ENCODE measurements at regions not wholly inside any gene's neighbourhood (a gene's known extent, or its start where the extent isn't known, plus 50 kb on each side); places are given as distances from the start of the nearest gene placed in this dataset.

DNA sequence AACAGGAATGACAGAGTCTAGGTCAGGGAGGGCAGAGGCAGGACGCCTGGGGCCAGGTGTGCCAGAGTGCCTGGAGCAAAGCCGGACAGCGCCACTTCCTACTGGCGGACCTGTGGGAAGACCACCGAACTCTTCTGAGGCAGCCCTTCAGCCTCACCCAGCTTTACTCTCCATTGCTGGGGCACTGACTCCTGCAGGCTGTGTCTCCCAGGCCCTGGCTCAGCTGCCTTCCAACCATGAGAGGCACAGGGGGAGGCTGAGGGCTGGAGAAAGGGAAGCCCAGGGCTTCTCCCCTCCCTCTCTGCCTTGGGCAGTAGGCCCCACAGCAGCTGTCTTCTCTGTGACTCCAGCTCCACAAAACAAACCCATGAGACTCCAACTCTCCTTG lies 139.6 kb upstream of the UNC5B start:
- H3K36me3 ChIP-seq (ENCODE audit: low read depth): no peaks in the 10 kb centered on the region
- H3K9me2 ChIP-seq (ENCODE audit: insufficient read depth): no peaks in the 10 kb centered on the region
- intact Hi-C loops (cut with micrococcal nuclease; ENCODE audit: unreplicated experiment): loop anchor here (10.0 kb wide), 1 partner anchor 132 kb away; no protein-coding TSS in a partner anchor
- no peak for TF ChIP-seq EZH2 (IDR thresholded peaks at IDR 0.05; ENCODE audit: low read depth)
- TF ChIP-seq, protein P1, sequence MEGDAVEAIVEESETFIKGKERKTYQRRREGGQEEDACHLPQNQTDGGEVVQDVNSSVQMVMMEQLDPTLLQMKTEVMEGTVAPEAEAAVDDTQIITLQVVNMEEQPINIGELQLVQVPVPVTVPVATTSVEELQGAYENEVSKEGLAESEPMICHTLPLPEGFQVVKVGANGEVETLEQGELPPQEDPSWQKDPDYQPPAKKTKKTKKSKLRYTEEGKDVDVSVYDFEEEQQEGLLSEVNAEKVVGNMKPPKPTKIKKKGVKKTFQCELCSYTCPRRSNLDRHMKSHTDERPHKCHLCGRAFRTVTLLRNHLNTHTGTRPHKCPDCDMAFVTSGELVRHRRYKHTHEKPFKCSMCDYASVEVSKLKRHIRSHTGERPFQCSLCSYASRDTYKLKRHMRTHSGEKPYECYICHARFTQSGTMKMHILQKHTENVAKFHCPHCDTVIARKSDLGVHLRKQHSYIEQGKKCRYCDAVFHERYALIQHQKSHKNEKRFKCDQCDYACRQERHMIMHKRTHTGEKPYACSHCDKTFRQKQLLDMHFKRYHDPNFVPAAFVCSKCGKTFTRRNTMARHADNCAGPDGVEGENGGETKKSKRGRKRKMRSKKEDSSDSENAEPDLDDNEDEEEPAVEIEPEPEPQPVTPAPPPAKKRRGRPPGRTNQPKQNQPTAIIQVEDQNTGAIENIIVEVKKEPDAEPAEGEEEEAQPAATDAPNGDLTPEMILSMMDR (conservative IDR thresholded peaks at IDR 0.05): no peak
- no peaks in the 10 kb centered on the region for H3K9me3 ChIP-seq (ENCODE audit: insufficient read depth, low read depth)
- H3K79me2 ChIP-seq (ENCODE audit: low read depth): no peaks in the 10 kb centered on the region
- CTCF ChIA-PET: no interaction called here
- BruUV-seq (replicated peaks): no TSS peak
- H3K27me3 ChIP-seq (ENCODE audit: insufficient read depth, low read depth): peaks cover 63% of the 10 kb centered on the region
- 0 out of 2 replicates have a peak, but pooled peaks cover 3% of the 10 kb centered on the region for H4K20me1 ChIP-seq (ENCODE audit: insufficient read depth)
- H3K27ac ChIP-seq: no peak overlapping the region
- H3K4me1 ChIP-seq (replicated peaks; ENCODE audit: insufficient read depth): peaks cover 18% of the 10 kb centered on the region
- H3F3A ChIP-seq (ENCODE audit: insufficient read depth, low read depth): peaks cover 4% of the 10 kb centered on the region; the same call in 1 of the 2 replicates
- no peak overlapping the region for H3K4me2 ChIP-seq
- DNase-seq: no peak
- no peak overlapping the region for H3K4me3 ChIP-seq
- POLR2A ChIA-PET (ENCODE audit: unreplicated experiment): no interaction called here
- H2AFZ ChIP-seq: no peak overlapping the region

DNA sequence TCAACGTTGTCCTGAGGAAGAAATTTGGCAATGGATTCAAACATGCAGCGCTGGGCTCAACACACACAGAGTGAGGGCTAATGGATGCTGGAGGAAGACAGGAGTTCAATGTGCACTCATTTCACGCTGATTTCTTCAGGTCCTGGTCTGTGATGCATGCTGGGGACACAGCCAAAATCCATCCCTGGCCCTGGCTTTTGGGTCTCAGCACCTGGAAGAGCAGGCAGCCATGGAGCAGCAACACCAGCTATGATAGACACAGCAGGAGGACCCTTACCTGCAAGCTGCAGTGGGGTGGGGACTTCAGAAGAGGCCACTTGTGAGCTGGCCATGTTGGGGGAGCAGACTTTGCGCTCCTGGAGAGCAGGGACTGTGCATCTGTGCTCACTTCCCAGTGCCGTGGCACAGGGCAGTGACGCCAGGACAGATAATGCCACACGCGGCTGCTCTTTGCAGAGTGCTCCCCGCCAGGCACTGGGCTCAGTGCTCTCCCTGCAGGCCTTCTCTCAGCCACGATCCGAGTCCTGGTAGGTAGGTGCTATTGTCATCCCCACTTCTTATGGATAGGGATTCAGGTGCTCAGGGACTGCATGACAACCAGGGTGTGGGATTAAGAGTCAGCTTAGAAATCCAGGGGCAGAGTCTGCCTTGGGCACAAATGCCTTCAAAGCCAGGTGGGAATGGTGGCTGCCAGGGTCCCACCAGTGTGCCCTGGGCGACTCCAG lies 138.8 kb upstream of the UNC5B start:
- no peaks in the 10 kb centered on the region for H3K9me3 ChIP-seq (ENCODE audit: insufficient read depth, low read depth)
- no peaks in the 10 kb centered on the region for H3K79me2 ChIP-seq (ENCODE audit: low read depth)
- no peak overlapping the region for H2AFZ ChIP-seq
- no peak overlapping the region for H3K4me3 ChIP-seq
- intact Hi-C loops (cut with micrococcal nuclease; ENCODE audit: unreplicated experiment): loop anchor here (10.0 kb wide), 1 partner anchor 131 kb away; no protein-coding TSS in a partner anchor
- BruUV-seq (replicated peaks): no TSS peak
- peaks cover 4% of the 10 kb centered on the region; the same call in 1 of the 2 replicates for H3F3A ChIP-seq (ENCODE audit: insufficient read depth, low read depth)
- peaks cover 18% of the 10 kb centered on the region for H3K4me1 ChIP-seq (replicated peaks; ENCODE audit: insufficient read depth)
- H4K20me1 ChIP-seq (ENCODE audit: insufficient read depth): 0 out of 2 replicates have a peak, but pooled peaks cover 3% of the 10 kb centered on the region
- POLR2A ChIA-PET (ENCODE audit: unreplicated experiment): no interaction called here
- peaks cover 63% of the 10 kb centered on the region for H3K27me3 ChIP-seq (ENCODE audit: insufficient read depth, low read depth)
- DNase-seq: no peak
- CTCF ChIA-PET: no interaction called here
- TF ChIP-seq, protein P1 (conservative IDR thresholded peaks at IDR 0.05): no peak
- no peak for TF ChIP-seq EZH2 (IDR thresholded peaks at IDR 0.05; ENCODE audit: low read depth)
- H3K4me2 ChIP-seq: no peak overlapping the region
- H3K36me3 ChIP-seq (ENCODE audit: low read depth): no peaks in the 10 kb centered on the region
- no peak overlapping the region for H3K27ac ChIP-seq
- no peaks in the 10 kb centered on the region for H3K9me2 ChIP-seq (ENCODE audit: insufficient read depth)

DNA sequence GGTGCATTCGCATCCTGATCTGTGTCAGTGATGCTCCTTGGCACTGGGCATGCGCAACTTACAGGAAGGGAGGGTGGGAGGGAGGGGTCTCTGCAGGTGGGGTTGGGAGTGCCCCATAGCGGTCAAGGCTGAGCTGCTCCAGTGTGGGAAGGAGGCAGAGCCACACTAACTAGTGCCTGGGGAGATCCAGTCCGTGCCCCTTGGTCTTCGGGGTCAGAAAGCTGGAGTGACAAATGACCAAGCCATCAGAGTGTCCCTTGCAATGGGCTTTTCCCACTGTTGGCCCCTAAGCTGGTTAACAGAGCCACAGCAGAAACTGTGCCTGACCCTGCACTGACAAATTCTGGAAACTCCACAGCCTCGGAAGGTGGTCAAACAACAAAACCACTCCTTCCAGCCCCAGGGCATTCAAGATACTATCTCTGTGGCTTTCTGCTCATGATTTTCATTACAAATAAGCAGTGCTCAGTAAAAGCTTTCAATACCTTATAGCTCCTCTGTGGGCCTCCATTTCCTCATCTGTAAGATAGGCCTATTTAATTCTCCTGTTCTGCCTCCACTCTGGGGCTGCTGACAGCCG lies 138.1 kb upstream of the UNC5B start:
- POLR2A ChIA-PET (ENCODE audit: unreplicated experiment): no interaction called here
- Histone ChIP-seq H3F3A (ENCODE audit: insufficient read depth, low read depth) (peaks cover 4% of the 10 kb centered on the region; the same call in 1 of the 2 replicates), H4K20me1 (ENCODE audit: insufficient read depth) (0 out of 2 replicates have a peak, but pooled peaks cover 3% of the 10 kb centered on the region), H2AFZ (no peak overlapping the region), H3K27ac (no peak overlapping the region), H3K79me2 (ENCODE audit: low read depth) (no peaks in the 10 kb centered on the region), H3K9me2 (ENCODE audit: insufficient read depth) (no peaks in the 10 kb centered on the region), H3K4me2 (peak overlapping the region; percentile 27), H3K27me3 (ENCODE audit: insufficient read depth, low read depth) (peaks cover 63% of the 10 kb centered on the region), H3K4me1 (replicated peaks; ENCODE audit: insufficient read depth) (peaks cover 18% of the 10 kb centered on the region), H3K9me3 (ENCODE audit: insufficient read depth, low read depth) (no peaks in the 10 kb centered on the region), H3K36me3 (ENCODE audit: low read depth) (no peaks in the 10 kb centered on the region), H3K4me3 (no peak overlapping the region)
- peak; percentile 65 to 82 for DNase-seq
- CTCF ChIA-PET: no interaction called here
- intact Hi-C loops (cut with micrococcal nuclease; ENCODE audit: unreplicated experiment): loop anchor here (10.0 kb wide), 1 partner anchor 131 kb away; no protein-coding TSS in a partner anchor
- TF ChIP-seq, protein P1 (conservative IDR thresholded peaks at IDR 0.05): no peak
- TF ChIP-seq EZH2 (IDR thresholded peaks at IDR 0.05; ENCODE audit: low read depth): no peak
- no TSS peak for BruUV-seq (replicated peaks)
